DMS114 treated with DMSO at 0.1 percent for 48 hours (cell line): ENCODE measurements at regions not wholly inside any gene's neighbourhood (a gene's known extent, or its start where the extent isn't known, plus 50 kb on each side); places are given as distances from the start of the nearest gene placed in this dataset.
"Not testable (repeated sequence)": the region's sequence is repeated elsewhere in the genome, so short reads cannot be mapped to it uniquely, and the experiment has no call there.

Source experiments
- DNase-seq: peaks from one replicate; lab custom pipeline; 2025; ENCODE audit not compliant: unreplicated experiment; lab: John Stamatoyannopoulos, UW

DNA sequence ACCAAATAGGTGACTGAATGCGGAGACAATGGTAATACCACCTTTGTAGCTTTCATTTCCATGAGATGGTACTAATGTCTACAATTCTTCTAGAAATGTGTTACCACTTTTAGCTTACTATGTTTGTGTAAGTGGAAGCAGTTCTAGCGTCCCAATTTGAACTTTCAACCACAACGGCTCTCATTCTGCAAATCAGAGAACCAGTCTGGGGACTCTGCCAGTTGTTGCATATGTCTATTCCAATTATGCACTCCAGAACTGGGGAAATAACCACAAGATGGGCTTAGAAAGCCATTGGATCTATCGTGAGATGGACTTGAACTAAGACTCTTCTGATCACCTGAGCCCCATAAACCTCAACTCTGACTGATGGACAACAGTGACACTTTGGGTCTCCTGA, 862.3 kb downstream of the SLITRK1 start:
- DNase-seq, result no peak

DNA sequence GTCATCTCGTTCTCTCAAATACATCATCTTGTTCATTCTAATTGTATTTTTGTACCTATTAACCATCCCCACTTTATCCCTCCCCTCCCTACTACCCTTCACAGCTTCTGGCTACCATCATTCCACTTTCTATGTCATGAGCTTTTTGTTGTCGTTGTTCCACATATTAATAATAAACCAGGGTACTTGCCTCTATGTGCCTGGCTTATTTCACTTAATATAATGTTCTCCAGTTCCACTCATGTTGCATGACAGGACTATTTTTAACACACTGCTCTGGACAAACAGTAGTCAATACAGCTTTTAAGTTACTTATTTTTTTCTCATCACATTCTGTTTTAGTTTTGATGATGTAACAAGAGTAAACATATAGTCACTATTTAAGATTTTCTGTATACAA, 872.3 kb downstream of the SLITRK1 start:
- no peak for DNase-seq

DNA sequence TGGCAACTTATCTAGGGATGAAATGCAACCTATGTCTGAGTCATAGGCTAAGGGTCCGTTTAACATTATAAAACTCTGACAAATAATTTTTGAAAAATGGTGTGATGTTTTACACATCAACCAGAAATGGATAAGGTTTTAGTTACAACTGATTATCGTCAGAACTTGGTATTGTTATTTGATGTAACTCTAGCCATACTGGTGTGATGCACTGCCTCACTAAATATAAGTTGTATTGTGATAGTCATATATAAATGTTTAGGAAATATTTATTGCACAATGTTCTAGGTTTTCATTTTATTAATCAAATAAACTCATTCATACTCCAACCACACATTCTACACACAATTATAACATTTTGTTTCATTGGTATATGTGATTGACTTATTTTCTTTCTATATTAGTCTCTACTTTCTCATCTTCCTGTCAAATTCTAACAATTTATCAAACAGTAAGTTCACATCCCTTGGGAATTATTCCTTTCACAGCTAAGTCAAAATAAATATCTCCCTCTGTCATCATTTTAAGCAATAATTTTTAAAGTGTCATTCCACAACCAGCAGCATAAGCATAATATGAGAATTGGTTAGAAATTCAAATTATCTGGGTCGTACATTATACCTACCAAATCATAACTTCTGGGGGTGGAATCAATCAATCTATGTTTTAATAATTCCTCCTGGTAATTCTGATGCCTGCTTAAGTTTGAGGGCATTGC, 873.9 kb downstream of the SLITRK1 start:
- DNase-seq, result no peak

DNA sequence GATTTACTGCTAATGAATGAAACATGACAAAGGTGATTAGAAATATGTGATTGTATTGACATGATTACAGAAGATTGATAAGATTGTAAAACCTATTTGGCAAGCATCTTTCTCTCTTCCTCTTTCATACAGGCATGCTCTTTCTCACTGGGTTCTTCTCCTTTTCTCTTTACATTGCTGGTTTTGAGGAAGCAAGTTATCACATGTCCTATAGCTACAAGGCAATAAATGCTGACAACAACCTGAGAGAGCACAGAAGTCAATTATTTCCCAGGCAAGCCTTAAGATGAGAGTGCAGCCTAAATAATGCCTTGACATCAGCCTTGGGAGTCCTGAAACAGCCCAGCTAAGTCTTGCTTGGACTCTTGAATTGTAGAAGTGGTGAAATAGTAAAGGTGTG, 875.0 kb downstream of the SLITRK1 start:
- DNase-seq, result no peak

DNA sequence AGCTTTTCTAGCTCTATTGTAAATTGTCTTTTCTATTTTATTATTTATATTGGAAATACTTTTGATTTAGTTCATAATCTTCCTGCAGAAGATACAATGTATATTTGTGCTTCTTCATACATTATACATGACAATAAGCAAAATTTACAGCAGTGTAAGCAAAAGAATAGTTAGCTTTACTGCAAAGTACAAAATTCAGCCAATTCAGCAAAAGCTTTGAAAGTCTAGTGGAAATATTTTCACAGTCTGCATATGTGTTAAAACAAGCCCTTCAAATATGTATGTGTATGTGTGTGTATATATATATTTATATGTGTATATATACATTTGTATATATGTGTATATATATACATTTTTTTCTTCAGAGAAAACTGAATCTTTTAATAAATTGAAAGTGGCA, 879.1 kb downstream of the SLITRK1 start:
- DNase-seq, result no peak

DNA sequence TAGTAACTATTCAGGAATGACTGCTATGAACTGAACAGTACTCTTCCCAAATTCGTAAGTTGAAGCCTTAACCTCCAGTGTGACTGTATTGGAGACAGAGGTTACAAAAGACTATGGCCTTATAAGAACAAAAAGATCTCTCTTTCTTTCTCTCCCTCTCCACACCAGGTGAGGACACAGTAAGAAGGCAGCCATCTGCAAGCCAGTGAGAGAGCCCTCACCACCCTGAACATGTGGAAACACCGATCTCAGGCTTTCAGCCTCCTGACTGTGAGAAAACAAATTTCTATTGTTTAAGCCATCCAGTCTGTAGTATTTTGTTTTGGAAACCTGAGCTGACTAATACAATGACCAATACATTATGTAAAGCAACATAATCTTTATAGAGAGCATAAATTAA, 888.9 kb downstream of the SLITRK1 start:
- DNase-seq, result no peak

DNA sequence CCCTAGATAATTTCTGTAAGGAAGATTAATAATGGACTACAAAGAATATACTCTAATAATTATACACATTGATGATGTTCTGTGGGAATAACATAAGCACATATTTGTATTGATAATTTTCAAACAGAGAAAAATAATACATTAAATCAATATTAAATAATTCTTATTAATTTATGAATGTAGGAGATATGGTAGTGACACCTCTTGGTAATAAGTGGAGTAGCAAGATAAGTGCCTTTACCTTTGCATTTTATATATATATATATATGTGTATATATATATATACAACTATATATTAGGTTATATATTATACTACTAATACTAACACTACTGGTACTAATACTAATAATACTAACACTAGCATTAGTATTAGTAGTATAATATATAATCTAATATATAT, 905.8 kb downstream of the SLITRK1 start:
- no peak for DNase-seq

DNA sequence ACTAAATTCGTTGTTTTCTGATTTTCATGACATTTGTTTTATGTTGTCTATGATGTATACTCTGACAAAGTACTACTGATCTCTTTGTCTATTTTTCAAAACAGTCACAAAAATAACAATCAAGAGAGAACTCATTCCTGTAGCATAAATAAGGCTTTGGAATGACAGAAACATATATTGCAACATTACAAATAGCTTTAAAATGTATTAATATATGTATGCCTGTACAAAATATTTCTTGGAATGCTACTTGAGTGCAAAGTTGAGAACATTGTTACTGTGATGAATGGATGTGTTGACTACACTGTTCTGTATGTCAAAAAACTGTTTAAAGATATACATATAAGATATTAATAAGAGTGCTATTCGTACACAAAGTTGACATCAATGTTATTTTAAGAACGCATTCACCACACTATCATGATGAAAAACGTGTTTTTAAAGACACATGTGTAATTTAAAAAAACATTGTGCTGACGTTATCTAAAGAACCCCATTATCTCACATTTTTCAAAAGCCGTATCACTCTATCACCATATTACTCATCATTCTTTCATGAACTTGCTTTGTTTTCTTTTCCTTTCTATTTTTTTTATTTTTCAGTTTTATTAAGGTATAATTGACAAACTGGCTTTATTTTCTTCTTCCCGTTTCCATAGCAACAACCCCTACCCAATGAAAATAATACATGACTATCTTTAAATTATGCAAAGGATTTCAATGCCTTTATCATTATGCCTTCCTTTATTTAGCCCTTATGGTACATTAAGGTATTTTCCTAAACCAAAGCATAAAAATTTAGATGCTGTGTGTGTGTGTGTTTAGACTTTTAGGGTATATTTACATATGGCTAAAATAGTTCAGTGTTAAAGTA, 918.8 kb downstream of the SLITRK1 start:
- DNase-seq, result no peak

DNA sequence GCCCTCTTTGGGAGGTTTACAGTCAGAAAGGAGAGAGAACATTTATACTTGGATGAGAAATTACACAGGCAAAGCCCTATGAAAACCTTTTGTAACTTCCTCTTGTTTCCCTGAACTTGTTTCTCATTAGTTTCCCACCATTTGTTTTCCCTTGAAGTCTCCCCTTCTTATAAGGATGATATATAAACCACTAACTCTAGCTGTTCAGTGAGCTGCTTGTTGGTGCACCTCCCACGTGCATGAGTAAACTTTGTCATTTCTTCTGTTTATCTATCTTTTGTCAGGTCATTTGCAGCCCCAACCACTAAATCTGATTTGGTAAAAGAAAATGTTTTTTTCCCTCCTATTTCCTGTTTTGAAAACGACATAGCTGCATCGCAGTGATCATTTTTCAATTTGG, 919.9 kb downstream of the SLITRK1 start:
- DNase-seq, result no peak

DNA sequence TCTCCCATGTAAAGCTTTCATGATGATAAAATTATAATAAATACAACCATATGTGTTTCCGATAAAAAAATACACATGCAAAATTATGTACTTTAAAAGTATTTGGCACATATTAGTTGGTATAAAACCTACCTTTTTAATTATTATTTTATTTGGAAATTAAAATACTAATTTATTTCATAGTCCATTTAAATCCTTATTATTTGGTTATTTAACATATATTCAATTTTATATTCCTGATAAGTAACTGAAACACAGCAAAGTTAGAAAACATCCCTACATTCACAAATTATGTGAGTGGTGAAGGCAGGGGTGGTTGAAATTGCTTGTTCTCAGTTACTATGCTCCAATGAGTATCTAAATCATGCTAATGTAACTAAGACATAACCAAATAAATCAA, 920.5 kb downstream of the SLITRK1 start:
- no peak for DNase-seq

DNA sequence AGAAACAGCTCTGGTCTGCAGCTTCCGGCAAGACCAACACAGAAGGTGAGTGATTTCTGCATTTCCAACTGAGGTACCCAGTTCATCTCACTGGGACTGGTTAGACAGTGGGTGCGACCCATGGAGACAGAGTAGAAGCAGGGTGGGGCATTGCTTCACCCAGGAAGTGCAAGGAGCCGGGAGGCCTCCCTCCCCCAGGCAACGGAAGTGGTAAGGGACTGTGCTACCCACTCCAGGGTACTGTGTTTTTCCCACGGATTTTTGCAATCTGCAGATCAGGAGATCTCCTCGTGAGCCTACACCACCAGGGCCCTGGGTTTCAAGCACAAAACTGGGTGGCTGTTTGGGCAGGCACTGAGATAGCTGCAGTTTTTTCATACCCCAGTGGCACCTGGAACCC, 929.9 kb downstream of the SLITRK1 start:
- DNase-seq, result not testable (repeated sequence)

DNA sequence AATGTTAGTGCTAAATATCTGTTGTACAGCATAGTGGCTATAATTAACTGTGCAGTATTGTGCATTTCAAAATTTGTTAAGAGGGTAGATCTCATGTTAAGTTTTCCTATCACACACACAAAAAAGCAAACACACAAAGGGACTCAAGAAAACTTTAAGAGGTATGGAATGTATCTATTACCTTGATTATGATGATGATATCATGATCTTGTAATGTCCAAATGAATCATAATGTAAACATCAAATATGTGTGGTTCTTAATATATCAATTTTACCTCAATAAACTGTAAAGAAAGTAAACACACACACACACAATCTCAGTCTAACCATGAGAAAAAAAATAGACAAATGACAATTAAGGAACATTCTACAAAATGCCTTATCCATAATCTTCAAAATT, 934.6 kb downstream of the SLITRK1 start:
- DNase-seq, result no peak

DNA sequence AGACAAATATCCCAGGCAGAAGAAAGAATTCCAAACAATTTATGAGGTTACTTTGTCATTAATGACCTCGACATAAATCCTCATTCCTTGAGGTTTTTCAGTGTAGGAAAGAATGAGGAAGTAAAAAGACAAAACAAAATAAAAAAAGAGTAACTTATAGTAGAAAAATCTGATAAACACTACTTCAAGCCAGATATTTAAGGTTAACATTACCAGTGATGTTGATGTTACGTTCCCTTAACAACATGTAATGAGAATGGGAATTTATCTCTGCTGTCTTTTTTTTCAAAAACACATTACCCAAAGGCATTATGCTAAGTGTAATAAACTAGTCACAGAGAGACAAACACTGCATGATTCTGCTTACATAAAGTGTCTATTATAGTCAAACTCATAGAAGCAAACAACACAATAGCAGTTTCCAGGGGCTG, 935.1 kb downstream of the SLITRK1 start:
- DNase-seq, result no peak

DNA sequence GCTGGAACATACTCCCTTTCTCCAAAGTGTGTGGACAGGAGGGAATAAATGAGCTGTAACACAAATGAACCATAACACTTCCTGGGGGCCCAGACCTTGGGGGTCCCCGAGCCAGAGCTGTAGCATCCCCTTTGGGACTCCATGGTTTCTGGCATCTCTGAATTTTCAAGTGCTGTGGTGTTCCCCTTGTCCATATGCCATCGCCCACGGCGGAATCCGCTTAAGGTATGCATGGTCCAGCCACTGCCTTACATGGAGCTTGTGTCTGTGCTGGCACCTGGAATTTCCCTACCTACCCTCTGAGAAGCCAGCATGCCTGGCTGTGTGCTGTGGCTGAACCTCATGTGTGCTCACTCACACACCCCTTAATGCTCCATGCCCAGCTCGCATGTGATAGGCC, 943.6 kb downstream of the SLITRK1 start:
- DNase-seq, result no peak

DNA sequence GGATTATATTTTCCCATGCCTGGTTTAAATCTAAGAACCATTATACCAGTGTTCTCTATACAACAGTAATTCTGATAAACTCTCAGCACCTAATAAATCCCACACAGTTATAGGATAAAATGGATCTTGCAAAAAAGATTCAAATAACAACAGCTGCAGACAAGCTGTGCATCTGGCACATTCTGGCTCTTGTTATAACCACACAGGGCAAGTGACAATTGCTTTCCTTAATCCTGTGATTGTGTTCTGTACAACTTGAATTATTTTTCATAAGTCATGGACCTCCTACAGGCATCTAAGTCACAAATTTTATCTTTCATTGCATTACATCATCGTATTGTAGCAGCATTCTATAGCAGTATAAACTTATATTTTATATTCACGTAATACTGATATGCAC, 948.3 kb downstream of the SLITRK1 start:
- no peak for DNase-seq

DNA sequence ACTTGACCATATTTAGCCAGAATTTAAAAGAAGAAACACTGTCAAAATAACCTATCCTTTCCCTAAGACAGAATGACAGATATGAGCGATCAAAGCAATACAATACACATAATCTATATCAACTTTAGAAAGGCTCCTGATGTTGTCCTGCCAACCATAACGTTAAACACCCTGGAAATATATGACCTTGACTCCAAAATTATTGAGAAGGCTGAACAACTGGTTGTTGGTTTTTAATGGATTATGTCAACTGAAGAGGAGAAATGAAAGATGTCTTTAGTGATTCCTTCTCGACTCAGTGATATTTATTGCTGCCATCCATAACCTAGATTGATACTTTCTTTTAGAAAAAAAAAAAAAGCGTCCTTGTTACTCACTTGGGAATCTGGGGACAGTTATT, 957.2 kb downstream of the SLITRK1 start:
- no peak for DNase-seq

DNA sequence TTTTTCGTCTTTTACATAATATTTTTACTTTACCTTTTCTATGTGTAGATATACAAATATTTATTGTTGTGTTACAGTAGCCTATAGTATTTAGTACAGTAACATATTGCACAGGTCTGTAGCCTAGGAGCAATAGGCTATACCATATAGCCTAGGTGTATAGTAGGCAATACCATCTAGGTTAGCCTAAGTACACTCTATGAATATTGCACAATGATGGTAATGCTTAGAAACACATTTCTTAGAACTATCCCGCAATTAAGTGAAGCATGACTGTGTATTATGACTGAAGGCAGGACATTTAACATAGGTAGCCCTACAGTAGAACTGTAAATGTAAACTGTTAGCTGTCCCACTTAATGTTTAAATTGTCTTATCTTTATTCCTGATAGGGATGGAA, 964.3 kb downstream of the SLITRK1 start:
- DNase-seq, result no peak

DNA sequence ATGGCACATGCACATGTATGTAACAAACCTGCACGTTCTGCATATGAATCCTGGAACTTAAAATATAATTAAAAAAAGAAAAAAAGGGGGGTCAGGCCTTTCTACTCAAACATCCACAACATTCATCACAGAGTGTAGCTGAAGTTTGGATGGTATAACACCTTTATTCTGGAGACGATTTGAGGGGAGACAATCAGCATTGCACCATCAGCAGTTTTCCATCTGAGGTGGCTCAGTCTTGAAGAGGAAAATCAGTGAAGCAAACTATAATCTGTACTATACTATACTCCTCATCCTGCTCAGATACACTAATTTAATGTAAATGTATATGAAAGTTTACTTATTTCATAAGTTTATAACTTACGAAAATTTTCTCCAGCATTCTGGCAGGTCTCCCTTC, 969.7 kb downstream of the SLITRK1 start:
- no peak for DNase-seq

DNA sequence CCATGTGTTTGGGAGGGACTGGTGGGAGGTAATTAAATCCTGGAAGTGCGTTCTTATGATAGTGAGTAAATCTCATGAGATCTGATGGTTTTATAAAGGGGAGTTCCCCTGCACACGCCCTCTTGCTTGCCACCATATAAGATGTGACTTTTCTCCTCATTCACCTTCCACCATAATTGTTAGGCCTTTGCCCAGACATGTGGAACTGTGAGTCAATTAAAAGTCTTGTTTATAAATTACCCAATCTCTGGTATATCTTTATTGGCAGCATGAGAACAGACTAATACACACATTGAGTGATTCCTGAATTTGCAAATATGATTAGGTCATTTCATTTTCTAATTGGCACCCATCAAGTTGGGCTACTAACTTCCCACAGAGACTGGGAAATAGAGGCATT, 977.2 kb downstream of the SLITRK1 start:
- DNase-seq, result no peak

DNA sequence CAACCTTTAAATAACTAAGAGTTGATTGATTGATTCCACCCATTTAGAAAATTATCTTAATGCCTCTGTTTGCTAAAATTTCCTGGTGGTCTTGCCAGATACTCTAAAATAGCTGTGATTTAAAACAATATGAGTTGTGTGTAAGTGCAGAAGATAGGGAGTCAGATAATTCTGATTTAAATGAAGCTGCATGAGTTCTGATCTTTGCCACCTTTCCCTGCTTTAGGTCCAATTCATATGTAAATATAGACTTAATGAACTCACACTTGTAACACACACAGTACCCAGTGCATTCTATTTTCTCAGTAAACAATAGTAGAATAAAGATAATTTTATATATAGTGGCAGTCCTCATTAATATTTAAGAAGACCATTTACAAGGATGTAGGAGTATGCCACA, 981.8 kb downstream of the SLITRK1 start:
- no peak for DNase-seq

DNA sequence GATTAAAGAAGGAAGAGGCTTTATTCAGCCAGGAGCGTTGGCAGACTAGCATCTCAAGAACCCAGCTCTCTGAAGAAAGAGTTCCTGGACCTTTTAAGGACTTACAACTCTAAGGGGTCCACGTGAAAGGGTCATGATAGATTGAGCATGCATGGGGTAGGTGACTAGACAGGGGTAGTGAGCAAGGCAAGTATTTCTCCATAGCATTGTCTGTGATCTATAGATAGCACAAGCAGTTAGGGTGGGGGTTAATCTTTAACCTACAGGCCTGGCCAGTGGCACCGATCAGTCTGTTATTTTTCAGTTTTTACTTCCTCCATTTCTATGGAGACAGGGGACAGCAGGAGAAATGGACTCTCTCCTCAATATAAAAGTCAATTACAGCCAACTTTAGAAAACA, 983.7 kb downstream of the SLITRK1 start:
- no peak for DNase-seq

DNA sequence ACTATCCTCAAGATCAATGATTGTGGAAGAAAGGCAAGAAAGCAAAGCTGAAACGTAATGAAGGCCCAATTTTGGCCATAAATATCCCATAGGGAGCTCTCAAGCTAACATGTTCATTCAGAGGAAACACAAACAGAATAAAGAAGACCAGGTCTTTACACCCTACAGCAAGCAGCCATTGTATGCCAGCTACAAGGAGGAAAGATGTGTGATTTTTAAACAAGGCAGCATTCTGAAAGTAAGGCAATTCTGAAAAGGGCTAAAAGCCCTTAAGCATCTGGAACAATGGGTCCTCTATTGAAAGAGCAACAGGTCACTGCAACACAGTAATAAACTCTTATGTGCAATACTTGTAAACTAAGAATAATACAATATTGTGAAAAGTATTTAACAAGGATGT, 1002.4 kb downstream of the SLITRK1 start:
- DNase-seq, result no peak

DNA sequence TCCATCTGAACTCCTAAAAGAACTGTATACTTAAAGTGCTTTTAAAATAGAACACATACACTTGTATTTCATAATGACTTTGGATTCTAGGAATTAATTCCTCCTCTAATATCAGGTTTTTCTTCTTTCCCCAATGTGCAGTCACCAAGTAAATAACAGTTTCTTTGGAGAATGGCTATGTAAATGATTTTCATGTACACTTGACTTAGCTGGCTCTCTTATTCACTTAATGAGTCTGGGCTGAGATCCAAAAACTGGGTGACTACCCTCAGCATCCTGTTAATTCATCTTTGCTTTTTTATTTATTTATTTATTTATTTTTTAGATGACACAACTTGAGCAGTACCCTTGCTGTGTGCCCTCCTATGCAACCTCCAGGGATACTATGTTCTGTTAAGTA, 1003.7 kb downstream of the SLITRK1 start:
- DNase-seq, result no peak
